ENCODE measurements at regions not wholly inside any gene's neighbourhood (a gene's known extent, or its start where the extent isn't known, plus 50 kb on each side); places are given as distances from the start of the nearest gene placed in this dataset.

DNA sequence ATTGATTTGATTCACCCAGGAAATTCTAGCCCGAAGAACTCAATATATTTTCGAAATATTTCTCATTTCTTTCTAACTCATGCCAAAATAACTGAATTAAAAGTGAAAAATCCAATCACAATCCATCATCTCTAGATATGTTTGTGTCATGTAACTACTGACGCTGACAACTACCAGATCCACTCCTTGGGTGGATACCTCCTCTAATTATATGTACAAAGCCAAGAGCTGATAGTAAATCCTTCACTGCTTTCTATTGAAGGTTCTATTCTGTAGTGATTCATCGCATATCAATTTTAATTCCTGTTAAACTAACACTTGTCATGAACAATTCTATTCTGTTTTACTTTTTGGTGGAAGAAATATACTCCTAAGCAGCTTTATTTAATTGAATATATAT is 1056.6 kb upstream of the NXPH2 start:
- no peak for DNase-seq

- no peak for DNase-seq
Measured at GRCh38 chr2:139835101-139835500, 1054.9 kb upstream of the NXPH2 start.

GRCh38 chr2:139828011-139828410 is 1047.8 kb upstream of the NXPH2 start:
- no peak for DNase-seq

GRCh38 chr2:139825726-139826125 is 1045.5 kb upstream of the NXPH2 start:
- DNase-seq = no peak

DNA sequence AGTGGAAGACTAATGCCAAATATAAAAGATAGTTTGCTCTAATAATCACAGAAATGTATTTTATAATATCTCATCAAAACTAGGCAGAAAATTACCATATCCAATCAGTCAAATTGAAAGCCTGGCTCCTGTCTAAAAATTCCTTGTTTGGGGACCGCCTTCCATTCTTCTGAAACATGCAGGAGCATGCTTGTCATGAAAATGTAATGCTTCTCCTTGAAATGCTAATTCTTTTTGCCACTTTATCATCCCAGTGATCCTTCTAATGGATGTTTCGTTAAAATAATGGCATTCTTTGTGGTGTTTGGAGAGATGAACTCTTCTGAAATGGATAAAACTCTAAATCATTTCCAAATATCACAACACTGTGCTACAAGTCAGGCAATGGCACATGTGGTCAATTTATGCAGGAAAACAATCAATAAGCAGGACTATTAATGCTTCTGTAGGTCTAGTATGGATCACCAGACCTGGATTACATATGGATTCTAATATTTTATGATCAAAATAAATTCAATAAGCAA is 1039.1 kb upstream of the NXPH2 start:
- DNase-seq = no peak

DNA sequence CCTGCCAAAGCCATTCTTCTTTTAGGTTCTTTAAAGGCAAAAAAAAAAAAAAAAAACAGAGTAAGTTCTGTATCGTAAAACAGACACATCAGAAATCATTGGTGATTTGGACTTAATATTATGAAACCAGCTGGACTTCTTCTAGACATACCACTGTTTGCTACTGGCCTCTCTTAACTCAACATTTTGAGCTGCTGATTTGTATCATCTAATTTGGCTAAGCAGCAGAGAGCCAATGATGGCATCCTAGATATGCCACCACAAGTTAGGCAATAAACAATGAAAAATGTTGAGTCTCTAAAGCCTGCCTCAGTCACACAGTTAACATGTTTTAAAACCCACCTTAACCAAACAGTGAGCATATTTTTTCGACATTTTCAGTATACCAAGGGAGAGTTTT is 1034.3 kb upstream of the NXPH2 start:
- no peak for DNase-seq

- no peak for DNase-seq
Measured at GRCh38 chr2:139813340-139813739, 1033.2 kb upstream of the NXPH2 start.

GRCh38 chr2:139805441-139805840 is 1025.3 kb upstream of the NXPH2 start:
- no peak for DNase-seq

GRCh38 chr2:139798391-139798790 is 1018.2 kb upstream of the NXPH2 start:
- no peak for DNase-seq

GRCh38 chr2:139790807-139791752 is 1010.9 kb upstream of the NXPH2 start:
- DNase-seq = no peak

DNA sequence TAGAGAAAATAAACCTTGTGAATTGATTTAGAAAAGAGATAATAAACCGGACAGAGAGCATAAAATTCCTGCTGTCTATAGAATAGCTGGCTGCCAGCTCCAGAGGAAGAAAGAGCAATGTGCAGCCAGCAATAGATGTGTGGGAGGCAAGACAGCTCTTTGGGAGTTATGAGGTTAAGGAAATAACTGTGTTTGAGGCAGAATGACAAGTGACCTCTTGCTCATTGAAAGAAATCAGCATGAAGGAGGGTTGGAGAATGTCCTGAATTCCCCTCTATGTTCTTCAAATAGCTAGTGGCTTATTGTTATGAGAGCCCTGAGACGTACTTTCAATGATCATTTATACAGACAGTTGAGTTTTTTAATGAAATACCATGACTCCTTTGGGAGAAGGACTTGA is 1009.9 kb upstream of the NXPH2 start:
- no peak for DNase-seq

DNA sequence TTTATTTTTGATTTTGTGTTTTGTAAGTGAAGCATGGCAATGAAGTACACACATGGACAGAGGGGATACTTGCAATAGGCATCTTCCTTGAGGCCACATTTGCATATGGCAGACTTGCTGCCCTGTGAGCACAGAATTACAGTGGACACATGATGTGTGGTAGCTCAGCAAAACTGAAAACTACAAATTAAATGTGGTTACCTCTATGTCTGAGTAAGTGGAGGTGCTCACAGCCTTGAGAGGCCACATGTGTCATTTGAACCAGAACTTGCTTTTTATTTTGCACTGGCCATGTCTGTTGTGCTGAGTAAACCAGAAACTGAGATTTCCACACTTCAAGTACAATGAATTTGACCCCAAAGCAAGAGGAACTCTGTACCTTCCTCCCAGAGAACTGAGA is 998.5 kb upstream of the NXPH2 start:
- DNase-seq = no peak

DNA sequence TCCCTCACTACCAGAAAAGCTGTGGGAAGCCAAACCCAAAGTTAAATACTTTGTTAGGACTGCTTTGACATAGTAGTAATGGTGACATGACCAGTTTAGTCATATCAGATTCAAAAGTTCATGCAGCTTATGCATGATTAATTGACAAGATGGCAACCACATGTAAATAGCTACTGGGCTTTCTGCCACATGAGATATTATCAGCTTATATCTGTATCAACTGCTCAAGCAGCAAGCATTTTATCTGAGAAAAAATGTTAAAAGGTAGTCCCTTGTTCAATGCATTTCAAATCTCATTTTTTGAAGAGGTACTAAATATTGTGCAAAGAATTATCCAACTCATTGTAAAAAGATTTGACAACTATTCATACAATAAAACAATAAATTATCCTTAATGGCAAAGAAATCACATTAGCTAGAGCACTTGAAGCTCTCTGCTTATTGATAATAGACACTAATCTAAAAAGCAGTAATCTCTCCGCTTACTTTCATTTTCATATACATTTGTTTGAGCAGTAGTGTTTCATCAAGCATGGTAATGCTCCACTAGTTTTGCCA is 993.6 kb upstream of the NXPH2 start:
- no peak for DNase-seq

GRCh38 chr2:139769633-139770032 is 989.4 kb upstream of the NXPH2 start:
- no peak for DNase-seq

- DNase-seq = no peak
Measured at GRCh38 chr2:139763705-139764104, 983.5 kb upstream of the NXPH2 start.

DNA sequence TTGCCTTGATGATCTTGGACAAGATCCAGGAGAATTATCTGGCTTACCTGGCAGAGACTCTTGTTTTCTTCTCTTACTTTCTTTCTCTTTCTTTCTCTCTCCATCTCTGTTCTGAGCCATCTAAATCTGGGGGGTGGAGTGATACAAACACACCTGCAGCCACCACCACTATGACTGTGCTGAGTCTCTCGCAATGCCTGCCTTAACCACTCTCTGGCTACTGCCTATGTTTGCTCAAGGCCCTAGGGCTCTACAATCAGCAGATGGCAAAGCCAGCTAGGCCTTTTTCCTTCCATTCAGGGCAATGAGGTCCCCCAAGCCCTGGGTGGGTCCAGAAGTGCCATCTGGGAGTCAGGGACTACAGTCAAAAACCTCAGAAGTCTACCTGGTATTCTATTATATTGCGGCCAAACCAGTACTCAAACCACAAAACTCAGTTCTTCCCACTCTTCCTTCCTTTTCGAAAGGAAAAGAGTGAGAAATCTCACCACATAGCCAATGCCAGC is 978.9 kb upstream of the NXPH2 start:
- no peak for DNase-seq

DNA sequence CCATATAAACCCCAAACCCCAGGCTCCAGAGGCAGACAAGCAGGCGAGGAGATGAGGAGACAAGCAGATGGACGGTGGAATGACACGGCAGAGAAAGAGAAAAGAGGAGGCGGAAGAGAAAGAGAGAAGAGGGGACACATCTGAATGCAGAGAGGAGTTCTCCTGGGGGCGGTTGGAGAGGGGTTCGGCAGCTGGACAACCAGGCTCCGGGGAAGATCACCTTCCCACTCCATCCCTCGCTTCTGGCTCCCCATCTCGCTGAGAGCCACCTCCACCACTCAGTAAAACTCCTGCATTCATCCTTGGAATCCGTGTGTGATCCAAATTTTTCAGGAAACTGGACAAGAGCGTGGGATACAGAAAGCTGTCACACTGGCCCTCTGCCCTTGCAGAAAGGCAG is 966.7 kb upstream of the NXPH2 start:
- DNase-seq = no peak

DNA sequence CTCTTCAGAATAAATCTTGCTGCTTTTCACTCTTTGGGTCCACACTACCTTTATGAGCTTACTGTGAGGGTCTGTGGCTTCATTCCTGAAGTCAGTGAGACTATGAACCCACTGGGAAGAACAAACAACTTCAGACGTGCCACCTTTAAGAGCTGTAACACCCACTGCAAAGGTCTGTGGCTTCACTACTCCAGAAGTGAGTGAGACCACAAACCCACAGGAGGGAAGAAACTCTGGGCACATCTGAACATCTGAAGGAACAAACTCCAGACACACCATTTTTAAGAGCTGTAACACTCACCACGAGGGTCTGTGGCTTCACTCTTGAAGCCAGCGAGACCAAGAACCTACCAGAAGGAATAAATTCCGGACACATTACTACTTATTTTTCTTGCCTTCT is 964.1 kb upstream of the NXPH2 start:
- DNase-seq = no peak

- no peak for DNase-seq
Measured at GRCh38 chr2:139742216-139743172, 962.3 kb upstream of the NXPH2 start.

GRCh38 chr2:139737659-139738058 is 957.5 kb upstream of the NXPH2 start:
- no peak for DNase-seq

DNA sequence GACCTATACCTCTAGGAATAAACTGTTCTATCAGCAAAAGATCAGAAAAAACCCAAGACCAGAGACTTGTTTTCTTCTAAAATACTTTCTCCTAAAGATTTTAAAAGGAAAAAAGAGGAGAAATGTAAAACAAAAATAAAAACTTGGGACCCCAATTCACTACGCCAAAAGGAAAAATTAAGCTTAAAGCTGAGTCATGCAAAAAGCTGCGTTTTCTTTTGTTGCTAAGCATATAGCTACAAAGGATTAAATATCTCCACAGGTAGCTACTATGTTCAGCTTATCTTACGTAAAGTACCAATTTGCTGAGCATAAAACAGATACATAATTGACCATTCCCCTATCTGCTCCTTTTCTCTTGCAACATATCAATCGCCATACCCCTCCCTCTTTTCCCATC is 950.0 kb upstream of the NXPH2 start:
- no peak for DNase-seq
